ENCODE measurements at regions not wholly inside any gene's neighbourhood (a gene's known extent, or its start where the extent isn't known, plus 50 kb on each side); places are given as distances from the start of the nearest gene placed in this dataset.

- no peak overlapping the region for H3K4me3 ChIP-seq (ENCODE audit: control insufficient read depth in 2 of 3, extremely low read depth in 1 of 3, insufficient read depth in 2 of 3, low read depth in 1 of 3, low read length in 3 of 3)
- no peaks in the 10 kb centered on the region for H3K27me3 ChIP-seq (ENCODE audit: control insufficient read depth, extremely low read depth, insufficient read depth, low read length)
- no peaks in the 10 kb centered on the region for H3K36me3 ChIP-seq (ENCODE audit: control insufficient read depth in 2 of 2, extremely low read depth in 1 of 2, insufficient read depth in 2 of 2, low read length in 2 of 2)
- no peak overlapping the region for H3K4me2 ChIP-seq (ENCODE audit: control insufficient read depth, extremely low read depth, insufficient read depth, low read depth, low read length)
- FAIRE-seq (no peak), DNase-seq (ENCODE audit: low read depth, low spot score) (no peak)
- no peaks in the 10 kb centered on the region for H4K20me1 ChIP-seq (ENCODE audit: control insufficient read depth, extremely low read depth, insufficient read depth, low read length)
- no peak overlapping the region for H3K27ac ChIP-seq (ENCODE audit: control insufficient read depth, insufficient read depth, low read length)
- no peaks in the 10 kb centered on the region for H3K79me2 ChIP-seq (ENCODE audit: control insufficient read depth, insufficient read depth, low read length)
- dilution Hi-C loops (cut with MboI; ENCODE audit: extremely low pct_ligation_motif_present, low sequenced_read_pairs), result no loop called here
- no peak overlapping the region for H2AFZ ChIP-seq (ENCODE audit: control insufficient read depth, low read length)
- H3K9me1 ChIP-seq (ENCODE audit: control insufficient read depth, extremely low read depth, insufficient read depth, low read length), result no peaks in the 10 kb centered on the region
- no peak overlapping the region for H3K9ac ChIP-seq (ENCODE audit: control insufficient read depth, extremely low read depth, insufficient read depth, low read length)
- H3K4me1 ChIP-seq (ENCODE audit: control insufficient read depth, extremely low read depth, insufficient read depth, low read length), result no peaks in the 10 kb centered on the region
- no peak for TF ChIP-seq EZH2 (IDR thresholded peaks at IDR 0.05; ENCODE audit: low read length)
- H3K9me3 ChIP-seq (ENCODE audit: control insufficient read depth, low read depth, low read length), result no peaks in the 10 kb centered on the region
Observed at GRCh38 chr1:47675047-47675675, 237.3 kb downstream of the FOXD2 start.

- Histone ChIP-seq H3K9me3 (ENCODE audit: control insufficient read depth, low read depth, low read length) (no peaks in the 10 kb centered on the region), H3K36me3 (ENCODE audit: control insufficient read depth in 2 of 2, extremely low read depth in 1 of 2, insufficient read depth in 2 of 2, low read length in 2 of 2) (no peaks in the 10 kb centered on the region), H3K4me1 (ENCODE audit: control insufficient read depth, extremely low read depth, insufficient read depth, low read length) (no peaks in the 10 kb centered on the region), H3K9ac (ENCODE audit: control insufficient read depth, extremely low read depth, insufficient read depth, low read length) (no peak overlapping the region), H3K27me3 (ENCODE audit: control insufficient read depth, extremely low read depth, insufficient read depth, low read length) (no peaks in the 10 kb centered on the region), H3K4me2 (ENCODE audit: control insufficient read depth, extremely low read depth, insufficient read depth, low read depth, low read length) (no peak overlapping the region), H3K27ac (ENCODE audit: control insufficient read depth, insufficient read depth, low read length) (no peak overlapping the region), H2AFZ (ENCODE audit: control insufficient read depth, low read length) (no peak overlapping the region), H4K20me1 (ENCODE audit: control insufficient read depth, extremely low read depth, insufficient read depth, low read length) (no peaks in the 10 kb centered on the region), H3K79me2 (ENCODE audit: control insufficient read depth, insufficient read depth, low read length) (no peaks in the 10 kb centered on the region), H3K9me1 (ENCODE audit: control insufficient read depth, extremely low read depth, insufficient read depth, low read length) (no peaks in the 10 kb centered on the region), H3K4me3 (ENCODE audit: control insufficient read depth in 2 of 3, extremely low read depth in 1 of 3, insufficient read depth in 2 of 3, low read depth in 1 of 3, low read length in 3 of 3) (no peak overlapping the region)
- DNase-seq (ENCODE audit: low read depth, low spot score), result no peak
- no peak for FAIRE-seq
- TF ChIP-seq EZH2 (IDR thresholded peaks at IDR 0.05; ENCODE audit: low read length) (no peak), CTCF (optimal IDR thresholded peaks at IDR 0.05 in 1 of 3, IDR thresholded peaks at IDR 0.05 in 1 of 3, conservative IDR thresholded peaks at IDR 0.05 in 1 of 3; ENCODE audit: extremely low read depth in 1 of 3, insufficient read depth in 2 of 3, low read length in 3 of 3) (no peak)
- dilution Hi-C loops (cut with MboI; ENCODE audit: extremely low pct_ligation_motif_present, low sequenced_read_pairs), result no loop called here
Observed at GRCh38 chr1:47675721-47676120, 237.9 kb downstream of the FOXD2 start.
